Nephron (organoid): ENCODE measurements at regions not wholly inside any gene's neighbourhood (a gene's known extent, or its start where the extent isn't known, plus 50 kb on each side); places are given as distances from the start of the nearest gene placed in this dataset.

Source experiments
- H3K27ac Mint-ChIP-seq, 3 experiments: 2 replicates each; pipeline ENCODE4 v1.8.0; 2020; ENCODE audit warnings: mixed read lengths in 3 of 3, mild to moderate bottlenecking in 2 of 3, moderate library complexity in 1 of 3
- H3K27me3 Mint-ChIP-seq: 2 replicates; pipeline ENCODE4 v1.8.0; 2021; ENCODE audit warnings: low read depth, mild to moderate bottlenecking, moderate library complexity, mixed read lengths
- H3K36me3 Mint-ChIP-seq: 2 replicates; pipeline ENCODE4 v1.8.0; 2020; ENCODE audit warnings: low read depth, mixed read lengths
- H3K4me1 Mint-ChIP-seq: 2 replicates; pipeline ENCODE4 v1.8.0; 2020; ENCODE audit warnings: mixed read lengths
- H3K4me3 Mint-ChIP-seq, 3 experiments: 2 replicates each; pipeline ENCODE4 v1.8.0; 2020; ENCODE audit warnings: mild to moderate bottlenecking in 3 of 3, mixed read lengths in 3 of 3, moderate library complexity in 2 of 3
- H3K9me3 Mint-ChIP-seq: 2 replicates; pipeline ENCODE4 v1.8.0; 2020; ENCODE audit warnings: mixed read lengths
- TF ChIP-seq, protein P1 (sequence below), 3 experiments: fragments of 200-600 bp; sonication (generic); IDR thresholded peaks; one replicate each; pipeline ENCODE4 v1.5.0; 2021; ENCODE audit warnings: antibody characterized with exemption in 3 of 3; ENCODE audit not compliant: unreplicated experiment in 3 of 3

DNA sequence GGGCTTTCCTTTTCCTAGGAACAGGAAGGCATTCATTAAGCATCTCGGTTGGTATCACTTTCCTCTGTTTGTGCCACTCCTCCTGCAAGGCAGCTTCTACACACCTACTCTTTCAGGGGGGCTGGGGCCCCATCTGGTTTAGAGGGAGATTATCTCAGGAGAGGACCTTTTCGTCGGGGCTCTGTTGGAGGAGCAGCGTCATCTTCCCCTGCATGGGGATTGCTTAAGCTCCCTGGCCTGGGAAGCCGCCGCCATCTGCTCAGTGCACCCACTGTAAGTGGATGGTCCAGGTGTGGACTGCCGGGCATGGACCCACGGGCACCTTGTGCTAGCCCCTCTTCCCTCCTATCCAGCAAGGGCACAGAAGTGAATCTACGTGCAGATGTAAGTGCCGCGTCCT, 355.3 kb upstream of the SMIM21 start:
- H3K9me3 Mint-ChIP-seq = no peaks in the 10 kb centered on the region
- no peaks in the 10 kb centered on the region for H3K36me3 Mint-ChIP-seq
- no peaks in the 10 kb centered on the region for H3K27me3 Mint-ChIP-seq
- peaks cover 28% of the 10 kb centered on the region for H3K4me1 Mint-ChIP-seq
- no peak overlapping the region for H3K27ac Mint-ChIP-seq
- TF ChIP-seq, protein P1, sequence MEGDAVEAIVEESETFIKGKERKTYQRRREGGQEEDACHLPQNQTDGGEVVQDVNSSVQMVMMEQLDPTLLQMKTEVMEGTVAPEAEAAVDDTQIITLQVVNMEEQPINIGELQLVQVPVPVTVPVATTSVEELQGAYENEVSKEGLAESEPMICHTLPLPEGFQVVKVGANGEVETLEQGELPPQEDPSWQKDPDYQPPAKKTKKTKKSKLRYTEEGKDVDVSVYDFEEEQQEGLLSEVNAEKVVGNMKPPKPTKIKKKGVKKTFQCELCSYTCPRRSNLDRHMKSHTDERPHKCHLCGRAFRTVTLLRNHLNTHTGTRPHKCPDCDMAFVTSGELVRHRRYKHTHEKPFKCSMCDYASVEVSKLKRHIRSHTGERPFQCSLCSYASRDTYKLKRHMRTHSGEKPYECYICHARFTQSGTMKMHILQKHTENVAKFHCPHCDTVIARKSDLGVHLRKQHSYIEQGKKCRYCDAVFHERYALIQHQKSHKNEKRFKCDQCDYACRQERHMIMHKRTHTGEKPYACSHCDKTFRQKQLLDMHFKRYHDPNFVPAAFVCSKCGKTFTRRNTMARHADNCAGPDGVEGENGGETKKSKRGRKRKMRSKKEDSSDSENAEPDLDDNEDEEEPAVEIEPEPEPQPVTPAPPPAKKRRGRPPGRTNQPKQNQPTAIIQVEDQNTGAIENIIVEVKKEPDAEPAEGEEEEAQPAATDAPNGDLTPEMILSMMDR (IDR thresholded peaks at IDR 0.05; ENCODE audit: unreplicated experiment in 3 of 3) = no peak
- H3K4me3 Mint-ChIP-seq = no peak overlapping the region

DNA sequence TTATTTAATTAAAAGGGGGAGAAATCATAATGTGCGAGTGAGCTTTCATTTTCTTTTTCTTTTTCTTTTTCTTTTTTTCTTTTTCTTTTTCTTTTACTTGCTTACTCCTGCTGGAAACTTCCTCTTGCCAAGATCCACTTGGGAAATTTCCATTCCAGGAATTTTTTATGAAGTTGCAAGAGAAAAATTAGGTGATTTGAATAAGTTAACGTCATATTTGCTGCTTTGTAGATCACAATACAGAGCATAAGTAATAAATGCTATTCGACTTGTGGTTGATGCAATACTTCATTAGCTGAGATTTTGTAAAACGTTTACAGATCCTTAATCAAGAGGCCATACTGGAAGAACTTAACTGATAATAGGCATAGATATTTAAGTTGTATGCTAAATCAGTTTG, 354.7 kb upstream of the SMIM21 start:
- Mint-ChIP-seq H3K36me3 (no peaks in the 10 kb centered on the region), H3K9me3 (no peaks in the 10 kb centered on the region), H3K4me1 (peaks cover 28% of the 10 kb centered on the region), H3K4me3 (no peak overlapping the region), H3K27me3 (no peaks in the 10 kb centered on the region), H3K27ac (no peak overlapping the region)
- TF ChIP-seq, protein P1 (IDR thresholded peaks at IDR 0.05; ENCODE audit: unreplicated experiment in 3 of 3) = no peak

DNA sequence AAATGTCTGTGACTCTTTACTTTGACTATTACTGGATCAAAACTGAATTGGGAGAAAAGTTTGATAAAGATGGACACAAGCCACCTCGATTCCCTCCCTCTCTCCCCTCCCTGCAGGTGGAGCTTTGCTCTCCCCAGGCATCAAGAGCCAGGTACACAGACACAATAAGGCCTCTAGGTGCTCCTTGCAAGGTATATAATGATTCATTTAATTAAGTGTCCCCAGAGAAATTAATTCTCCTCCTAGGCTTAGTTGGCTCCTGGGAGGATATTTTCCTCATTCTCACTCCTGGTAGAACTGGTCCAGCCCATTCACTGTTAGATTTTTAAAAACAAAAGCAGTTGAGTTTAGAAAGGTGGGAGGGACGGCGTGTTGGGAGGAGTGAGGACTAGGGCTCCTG, 352.4 kb upstream of the SMIM21 start:
- H3K9me3 Mint-ChIP-seq = no peaks in the 10 kb centered on the region
- peaks cover 32% of the 10 kb centered on the region for H3K4me1 Mint-ChIP-seq
- H3K36me3 Mint-ChIP-seq = no peaks in the 10 kb centered on the region
- no peaks in the 10 kb centered on the region for H3K27me3 Mint-ChIP-seq
- TF ChIP-seq, protein P1 (IDR thresholded peaks at IDR 0.05; ENCODE audit: unreplicated experiment in 3 of 3) = no peak
- H3K4me3 Mint-ChIP-seq = no peak overlapping the region
- no peak overlapping the region for H3K27ac Mint-ChIP-seq

DNA sequence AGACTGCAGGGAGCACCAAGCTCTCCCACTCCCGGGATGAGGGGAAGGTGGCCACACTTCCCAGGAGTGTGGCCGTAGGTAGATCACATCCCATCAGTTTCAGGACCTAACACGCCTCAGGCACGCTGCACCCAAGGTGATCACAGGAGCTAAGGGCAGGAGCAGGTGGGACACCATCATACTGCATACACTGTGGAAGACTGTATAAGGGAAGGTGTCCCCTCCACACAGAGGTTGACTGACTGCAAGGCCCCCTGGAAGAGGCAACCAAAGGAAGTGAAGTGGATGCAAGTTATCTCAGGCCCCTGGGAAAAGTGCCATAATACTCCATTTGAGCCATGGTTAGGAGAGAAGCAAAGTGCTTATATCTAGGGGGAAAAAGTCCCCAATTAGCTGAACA, 351.9 kb upstream of the SMIM21 start:
- Mint-ChIP-seq H3K4me1 (peaks cover 32% of the 10 kb centered on the region), H3K27me3 (no peaks in the 10 kb centered on the region), H3K36me3 (no peaks in the 10 kb centered on the region), H3K4me3 (no peak overlapping the region), H3K27ac (no peak overlapping the region), H3K9me3 (no peaks in the 10 kb centered on the region)
- TF ChIP-seq, protein P1 (IDR thresholded peaks at IDR 0.05; ENCODE audit: unreplicated experiment in 3 of 3) = no peak

DNA sequence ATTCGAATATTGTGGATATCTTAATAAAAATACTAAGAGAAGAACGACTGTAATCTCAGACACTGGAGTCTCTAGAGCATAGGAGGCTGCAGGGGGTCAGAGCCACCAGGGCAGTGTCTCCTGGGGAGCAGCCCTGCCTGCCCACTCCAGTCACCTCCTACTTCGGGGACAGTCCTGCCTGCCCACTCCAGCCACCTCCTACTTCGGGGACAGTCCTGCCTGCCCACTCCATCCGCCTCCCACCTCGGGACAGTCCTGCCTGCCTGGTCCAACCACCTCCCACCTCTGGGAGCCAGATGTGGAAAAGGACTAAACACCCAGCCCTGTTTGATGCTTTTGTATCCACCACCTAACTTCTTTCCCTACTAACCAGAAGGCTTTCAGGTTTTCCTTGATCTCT, 350.1 kb upstream of the SMIM21 start:
- no peaks in the 10 kb centered on the region for H3K36me3 Mint-ChIP-seq
- H3K27me3 Mint-ChIP-seq = no peaks in the 10 kb centered on the region
- peaks cover 3% of the 10 kb centered on the region for H3K9me3 Mint-ChIP-seq
- no peak overlapping the region for H3K27ac Mint-ChIP-seq
- TF ChIP-seq, protein P1 (IDR thresholded peaks at IDR 0.05; ENCODE audit: unreplicated experiment in 3 of 3) = no peak
- peaks cover 23% of the 10 kb centered on the region for H3K4me1 Mint-ChIP-seq
- no peak overlapping the region for H3K4me3 Mint-ChIP-seq

DNA sequence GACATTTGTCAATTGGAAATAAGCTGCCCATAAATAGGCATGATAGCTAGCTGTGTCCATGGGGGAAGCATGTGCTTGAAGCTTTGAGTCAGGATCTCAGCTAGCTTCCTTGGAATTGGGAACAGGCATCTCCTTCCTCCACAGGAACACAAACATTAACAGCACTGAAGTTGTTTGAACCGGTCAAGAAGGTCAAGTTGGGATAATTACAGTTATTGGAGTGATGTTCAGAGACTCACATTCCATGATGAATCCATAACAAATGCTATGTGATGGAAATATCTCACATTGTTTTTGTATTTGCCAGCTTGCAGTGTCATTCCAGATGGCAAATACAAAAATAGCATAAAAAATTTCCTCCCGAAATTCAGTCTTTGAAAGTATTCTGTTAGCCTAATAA, 347.6 kb upstream of the SMIM21 start:
- H3K4me3 Mint-ChIP-seq = no peak overlapping the region
- TF ChIP-seq, protein P1 (IDR thresholded peaks at IDR 0.05; ENCODE audit: unreplicated experiment in 3 of 3) = no peak
- H3K4me1 Mint-ChIP-seq = peaks cover 18% of the 10 kb centered on the region

More for the DNA sequence above, 347.6 kb upstream of the SMIM21 start:
- Mint-ChIP-seq H3K36me3 (no peaks in the 10 kb centered on the region), H3K27me3 (no peaks in the 10 kb centered on the region), H3K27ac (no peak overlapping the region), H3K9me3 (peaks cover 3% of the 10 kb centered on the region)
